RWPE1 (cell line): ENCODE measurements at regions not wholly inside any gene's neighbourhood (a gene's known extent, or its start where the extent isn't known, plus 50 kb on each side); places are given as distances from the start of the nearest gene placed in this dataset.

ENCODE experiments used
- CTCF ChIA-PET: fragments of 350-600 bp; sonication (Branson Sonifier 250); formaldehyde crosslinking; extraction: SDS; loops from one replicate; lab custom pipeline; 2021; lab: Yijun Ruan, JAX
- POLR2A ChIA-PET: fragments of 400-600 bp; formaldehyde crosslinking; extraction: SDS; loops from one replicate; lab custom pipeline; 2020; ENCODE audit warnings: antibody characterized with exemption; ENCODE audit not compliant: low non-redundant PET; lab: Yijun Ruan, JAX
- DNase-seq: peaks from one replicate; pipeline ENCODE4 v3.0.0; 2012; ENCODE audit warnings: low spot score
- H3K27ac ChIP-seq: fragments of 450-650 bp; 2 replicates; pipeline ENCODE4 v1.5.1; 2017
- CTCF ChIP-seq: fragments of 450-650 bp; conservative IDR thresholded peaks from 2 replicates; pipeline ENCODE4 v1.5.1; 2017; ENCODE audit warnings: low read depth, mild to moderate bottlenecking

DNA sequence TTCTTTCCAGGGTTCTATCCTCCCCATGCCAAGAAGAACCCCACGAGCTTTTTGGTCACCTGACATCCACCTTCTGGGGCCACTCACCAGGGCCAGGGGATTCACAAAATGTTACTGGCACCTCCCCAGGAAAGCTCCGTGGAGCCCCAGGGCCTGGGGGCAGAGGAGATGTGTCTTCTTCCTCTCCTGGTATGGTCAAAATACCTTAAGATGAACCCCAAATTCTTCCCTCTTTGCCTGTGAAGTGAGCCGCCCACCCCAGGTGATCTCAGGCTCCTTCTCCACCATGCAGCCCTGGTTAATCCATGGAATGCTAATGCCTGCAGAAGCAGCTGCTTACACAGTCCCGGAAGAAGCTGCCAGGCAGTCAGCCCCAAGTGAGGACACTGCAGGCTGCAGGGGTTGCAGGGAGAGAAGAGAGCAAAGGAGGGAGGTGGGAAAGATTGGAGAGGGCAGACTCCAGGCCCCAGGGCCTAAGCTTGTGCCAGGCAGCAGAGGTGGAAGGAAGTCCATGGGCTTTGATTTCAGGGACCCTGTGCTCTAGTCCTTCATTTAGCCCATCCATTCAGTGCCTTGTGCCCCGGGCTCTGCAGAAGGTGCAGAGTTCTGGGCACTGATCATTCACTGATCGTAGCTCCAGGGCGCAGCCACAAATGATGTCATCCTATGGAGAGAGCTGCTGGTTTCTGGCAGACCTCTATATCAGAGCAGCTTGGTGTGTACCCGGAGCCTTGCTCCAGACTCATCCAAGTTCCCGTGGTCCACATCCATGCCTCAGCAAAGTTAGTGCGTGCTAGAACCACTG lies 127.9 kb upstream of the NECTIN1 start:
- CTCF ChIA-PET: interaction anchor here (0.6 to 0.7 kb wide), 3 partner anchors 16 to 251 kb away, joined by 3 to 5 read pairs (median 3); no protein-coding TSS in a partner anchor
- POLR2A ChIA-PET: no interaction called here
- no peak for DNase-seq
- no peak overlapping the region for H3K27ac ChIP-seq
- no peak for TF ChIP-seq CTCF

- POLR2A ChIA-PET: no interaction called here
- TF ChIP-seq CTCF: no peak
- no peak overlapping the region for H3K27ac ChIP-seq
- CTCF ChIA-PET: interaction anchor here (0.6 kb wide), 3 partner anchors 16 to 271 kb away, joined by 3 to 5 read pairs (median 3); no protein-coding TSS in a partner anchor
- no peak for DNase-seq
Measured at GRCh38 chr11:119855066-119855465, 126.1 kb upstream of the NECTIN1 start.

GRCh38 chr11:119854521-119854920 lies 125.5 kb upstream of the NECTIN1 start:
- CTCF ChIA-PET: interaction anchor here (0.5 to 0.6 kb wide), 2 partner anchors 190 to 1656 kb away, joined by 4 to 5 read pairs; no protein-coding TSS in a partner anchor
- H3K27ac ChIP-seq: no peak overlapping the region
- POLR2A ChIA-PET: no interaction called here
- peak; percentile 24 for DNase-seq
- no peak for TF ChIP-seq CTCF

DNA sequence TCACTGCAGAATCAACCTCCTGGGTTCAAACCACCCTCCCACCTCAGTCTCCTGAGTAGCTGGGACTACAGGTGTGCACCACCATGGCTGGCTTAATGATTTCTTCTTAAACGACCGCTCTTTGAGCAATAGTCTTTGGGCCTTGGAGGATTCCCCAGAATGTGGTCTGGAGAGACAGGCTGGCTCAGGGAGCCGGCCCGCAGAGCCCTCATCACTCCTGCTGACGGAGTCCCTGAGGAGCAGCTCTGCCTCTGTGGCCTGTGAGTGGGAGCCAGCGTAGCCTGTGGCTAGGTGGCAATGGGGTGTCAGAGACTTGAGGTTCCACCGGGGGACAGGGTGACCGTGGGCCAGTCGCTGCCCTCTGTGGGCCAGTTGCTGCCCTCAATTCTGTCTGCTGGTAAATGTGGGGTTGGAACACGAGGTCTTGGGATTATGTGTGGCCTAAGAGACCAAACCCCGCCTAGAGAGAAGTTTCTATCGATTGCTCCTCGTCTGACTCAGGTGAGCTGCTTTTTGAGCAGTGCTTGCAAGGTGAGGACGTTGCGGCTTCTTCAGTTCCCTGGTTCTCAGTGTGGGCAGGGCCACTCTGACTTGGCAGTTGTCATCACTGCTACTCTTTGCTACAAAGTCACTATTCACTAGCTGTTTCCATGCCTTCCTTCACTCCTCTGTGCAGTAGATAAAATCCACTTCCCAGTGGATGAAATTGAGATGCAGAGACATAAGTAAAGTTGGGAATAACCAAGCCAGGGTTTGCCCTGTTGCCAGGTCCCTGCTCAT lies 124.8 kb upstream of the NECTIN1 start:
- TF ChIP-seq CTCF: no peak
- CTCF ChIA-PET: interaction anchor here (0.5 to 0.6 kb wide), 3 partner anchors 9 to 1655 kb away, joined by 4 to 5 read pairs (median 4); no protein-coding TSS in a partner anchor
- POLR2A ChIA-PET: no interaction called here
- no peak overlapping the region for H3K27ac ChIP-seq
- DNase-seq: no peak

DNA sequence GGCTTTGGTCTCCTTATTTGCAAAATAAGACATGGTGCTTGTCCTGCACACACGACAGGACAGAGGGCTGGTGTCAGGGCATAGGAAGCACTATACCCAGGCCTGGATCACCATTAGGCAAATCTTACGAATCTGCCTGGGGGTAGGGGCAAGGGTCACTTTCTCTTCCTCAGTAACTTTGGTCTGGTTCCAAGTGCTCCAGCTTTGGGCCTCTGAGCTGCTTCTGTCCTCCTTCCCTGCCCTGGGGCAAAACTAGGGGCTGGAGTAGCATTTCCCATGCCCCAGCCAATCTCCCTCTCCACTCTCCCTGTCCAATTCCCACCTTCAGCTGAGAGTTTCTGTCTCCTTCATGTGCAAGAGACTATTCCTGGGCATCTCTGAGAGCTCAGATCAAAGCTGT lies 123.7 kb upstream of the NECTIN1 start:
- CTCF ChIA-PET: no interaction called here
- TF ChIP-seq CTCF: no peak
- DNase-seq: no peak
- POLR2A ChIA-PET: no interaction called here
- H3K27ac ChIP-seq: no peak overlapping the region

GRCh38 chr11:119850822-119851409 lies 121.9 kb upstream of the NECTIN1 start:
- no peak for TF ChIP-seq CTCF
- no peak overlapping the region for H3K27ac ChIP-seq
- no peak for DNase-seq
- ChIA-PET POLR2A (no interaction called here), CTCF (no interaction called here)
